Left hindlimb (tissue), 1 donor: ENCODE measurements at regions not wholly inside any gene's neighbourhood (a gene's known extent, or its start where the extent isn't known, plus 50 kb on each side); places are given as distances from the start of the nearest gene placed in this dataset.
A peak's percentile ranks its signal among the peaks of the same experiment; 100 is the strongest.

Experiments
- DNase-seq: peaks from one replicate; pipeline ENCODE4 v3.0.0-alpha.2; 2018

- no peak for DNase-seq
Measured at GRCh38 chr10:7477538-7478334, 66.9 kb upstream of the SFMBT2 start.

- no peak for DNase-seq
Measured at GRCh38 chr10:7475939-7476338, 65.1 kb upstream of the SFMBT2 start.

- peak; percentile 74 for DNase-seq
Measured at GRCh38 chr10:7475046-7475911, 64.4 kb upstream of the SFMBT2 start.

- DNase-seq, result no peak
Measured at GRCh38 chr10:7474388-7474787, 63.6 kb upstream of the SFMBT2 start.

GRCh38 chr10:7473474-7473873 is 62.6 kb upstream of the SFMBT2 start:
- DNase-seq, result no peak

GRCh38 chr10:7471720-7472367 is 61.0 kb upstream of the SFMBT2 start:
- DNase-seq, result no peak

- no peak for DNase-seq
Measured at GRCh38 chr10:7470371-7470770, 59.5 kb upstream of the SFMBT2 start.

- DNase-seq, result no peak
Measured at GRCh38 chr10:7467031-7467667, 56.3 kb upstream of the SFMBT2 start.

GRCh38 chr10:7464691-7465090 is 53.9 kb upstream of the SFMBT2 start:
- DNase-seq, result no peak
